ENCODE measurements at regions not wholly inside any gene's neighbourhood (a gene's known extent, or its start where the extent isn't known, plus 50 kb on each side); places are given as distances from the start of the nearest gene placed in this dataset.

DNA sequence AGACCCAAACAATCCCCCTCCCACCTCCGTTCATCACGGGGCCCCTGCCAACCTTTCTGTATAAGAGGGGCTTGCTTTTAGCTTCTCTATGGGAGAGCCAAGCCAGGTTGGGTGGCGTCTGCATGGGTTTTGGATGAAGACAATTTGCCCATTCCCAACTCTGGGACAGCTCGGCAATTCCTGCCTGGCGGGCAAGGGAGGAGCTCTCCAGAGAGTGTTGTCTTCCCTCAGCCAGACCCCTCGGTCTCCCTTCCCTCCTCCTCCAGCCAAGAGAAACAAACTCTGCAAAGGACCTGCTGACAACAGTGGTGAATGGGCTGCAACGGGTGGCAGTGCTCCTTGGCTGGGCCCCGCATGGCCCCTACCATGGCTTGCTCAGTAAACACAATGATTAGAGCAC lies 267.2 kb upstream of the HDAC4 start:
- no peak for DNase-seq (ENCODE audit: low read depth, low spot score)
- no peak overlapping the region for H3K4me3 ChIP-seq (ENCODE audit: low read depth, low read length)
- ChIA-PET POLR2A (no interaction called here), CTCF (no interaction called here)
- TF ChIP-seq CTCF (IDR thresholded peaks at IDR 0.05; ENCODE audit: insufficient read depth, low read length, missing control alignments), result no peak

GRCh38 chr2:239667431-239667985 lies 266.7 kb upstream of the HDAC4 start:
- no peak for TF ChIP-seq CTCF (IDR thresholded peaks at IDR 0.05; ENCODE audit: insufficient read depth, low read length, missing control alignments)
- ChIA-PET CTCF (no interaction called here), POLR2A (no interaction called here)
- DNase-seq (ENCODE audit: low read depth, low spot score), result no peak
- no peak overlapping the region for H3K4me3 ChIP-seq (ENCODE audit: low read depth, low read length)

DNA sequence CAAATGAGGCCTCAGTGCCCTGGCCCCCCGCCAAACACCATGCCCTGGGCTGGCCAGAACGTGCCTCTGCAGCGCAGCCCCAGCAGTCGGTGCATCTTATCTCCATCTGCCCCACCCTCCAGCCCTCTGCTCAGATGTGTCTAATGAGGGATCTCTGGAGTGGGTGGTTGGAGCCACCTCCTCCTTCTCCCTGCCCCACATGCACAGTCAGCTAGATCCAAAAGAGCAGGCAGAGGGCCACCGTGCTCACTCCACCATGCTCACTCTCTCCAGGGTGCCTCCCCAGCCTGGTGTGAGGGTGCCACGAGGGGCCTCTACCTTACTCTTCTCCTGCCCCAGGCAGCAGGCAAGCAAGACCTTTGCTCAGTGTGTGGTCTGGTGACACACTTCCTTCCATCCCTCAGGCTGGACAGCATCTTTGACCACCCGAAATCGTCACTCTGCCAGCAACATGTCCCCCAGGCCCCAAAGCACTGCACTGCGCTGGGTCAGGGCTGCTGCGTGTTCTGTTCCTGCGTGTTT lies 266.1 kb upstream of the HDAC4 start:
- CTCF ChIA-PET, result no interaction called here
- no peak overlapping the region for H3K4me3 ChIP-seq (ENCODE audit: low read depth, low read length)
- no peak for TF ChIP-seq CTCF (IDR thresholded peaks at IDR 0.05; ENCODE audit: insufficient read depth, low read length, missing control alignments)
- DNase-seq (ENCODE audit: low read depth, low spot score), result no peak
- POLR2A ChIA-PET, result no interaction called here

DNA sequence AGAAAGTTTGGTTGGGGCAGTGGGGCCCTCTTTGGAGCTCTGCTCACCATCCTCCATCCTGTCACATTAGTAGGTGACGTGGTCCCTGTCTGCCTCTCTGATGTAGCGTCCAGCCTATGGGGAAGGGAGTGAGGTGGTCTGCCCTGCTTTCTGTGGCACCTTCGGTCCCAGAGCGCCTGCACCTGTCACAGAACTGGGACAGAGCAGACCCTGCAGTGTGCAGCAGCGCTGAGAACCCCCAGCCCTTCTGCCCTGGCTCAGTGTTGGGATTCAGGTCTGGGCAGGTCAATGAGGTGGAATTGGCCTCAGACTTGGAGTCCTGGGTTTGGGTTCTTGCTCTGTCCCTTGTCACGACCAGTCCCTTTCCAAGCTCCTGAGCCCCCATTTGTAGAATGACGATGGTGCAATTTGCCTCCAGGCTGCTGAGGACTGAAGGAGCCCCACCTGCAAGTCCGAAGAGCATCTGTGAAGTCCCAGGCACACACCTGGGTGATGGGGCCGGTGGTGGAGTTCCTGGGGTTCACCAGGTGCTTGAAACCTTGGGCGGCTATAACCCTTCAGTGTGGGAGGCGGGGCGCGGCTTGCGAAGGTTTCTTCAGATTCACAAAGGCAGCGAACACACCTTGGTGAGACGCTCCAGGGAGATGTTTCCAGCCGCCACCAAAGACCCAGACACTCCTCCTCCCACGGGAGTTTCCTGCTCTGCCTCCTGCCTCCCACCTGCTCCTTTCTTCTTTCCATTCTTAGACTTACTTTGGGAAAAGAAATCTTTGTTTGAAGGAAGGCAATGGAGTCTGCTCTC lies 265.4 kb upstream of the HDAC4 start:
- no peak for DNase-seq (ENCODE audit: low read depth, low spot score)
- no peak overlapping the region for H3K4me3 ChIP-seq (ENCODE audit: low read depth, low read length)
- ChIA-PET CTCF (no interaction called here), POLR2A (no interaction called here)
- no peak for TF ChIP-seq CTCF (IDR thresholded peaks at IDR 0.05; ENCODE audit: insufficient read depth, low read length, missing control alignments)

- H3K4me3 ChIP-seq (ENCODE audit: low read depth, low read length), result no peak overlapping the region
- no peak for TF ChIP-seq CTCF (IDR thresholded peaks at IDR 0.05; ENCODE audit: insufficient read depth, low read length, missing control alignments)
- CTCF ChIA-PET, result no interaction called here
- POLR2A ChIA-PET, result no interaction called here
- no peak for DNase-seq (ENCODE audit: low read depth, low spot score)
Observed at GRCh38 chr2:239664216-239664810, 263.5 kb upstream of the HDAC4 start.

- DNase-seq (ENCODE audit: low read depth, low spot score), result no peak
- ChIA-PET CTCF (no interaction called here), POLR2A (no interaction called here)
- TF ChIP-seq CTCF (IDR thresholded peaks at IDR 0.05; ENCODE audit: insufficient read depth, low read length, missing control alignments), result no peak
- no peak overlapping the region for H3K4me3 ChIP-seq (ENCODE audit: low read depth, low read length)
Observed at GRCh38 chr2:239663364-239663924, 262.6 kb upstream of the HDAC4 start.
